Activated CD8-positive, alpha-beta memory T cell treated with anti-CD3 and anti-CD28 coated beads for 1 hour (primary cell): ENCODE measurements at regions not wholly inside any gene's neighbourhood (a gene's known extent, or its start where the extent isn't known, plus 50 kb on each side); places are given as distances from the start of the nearest gene placed in this dataset.

Experiments
- DNase-seq, 2 donors: peaks; one replicate each; pipeline ENCODE4 v3.0.0-alpha.2; 2020; ENCODE audit warnings: low read depth in 1 of 2; ENCODE audit errors: extremely low read depth in 1 of 2

DNA sequence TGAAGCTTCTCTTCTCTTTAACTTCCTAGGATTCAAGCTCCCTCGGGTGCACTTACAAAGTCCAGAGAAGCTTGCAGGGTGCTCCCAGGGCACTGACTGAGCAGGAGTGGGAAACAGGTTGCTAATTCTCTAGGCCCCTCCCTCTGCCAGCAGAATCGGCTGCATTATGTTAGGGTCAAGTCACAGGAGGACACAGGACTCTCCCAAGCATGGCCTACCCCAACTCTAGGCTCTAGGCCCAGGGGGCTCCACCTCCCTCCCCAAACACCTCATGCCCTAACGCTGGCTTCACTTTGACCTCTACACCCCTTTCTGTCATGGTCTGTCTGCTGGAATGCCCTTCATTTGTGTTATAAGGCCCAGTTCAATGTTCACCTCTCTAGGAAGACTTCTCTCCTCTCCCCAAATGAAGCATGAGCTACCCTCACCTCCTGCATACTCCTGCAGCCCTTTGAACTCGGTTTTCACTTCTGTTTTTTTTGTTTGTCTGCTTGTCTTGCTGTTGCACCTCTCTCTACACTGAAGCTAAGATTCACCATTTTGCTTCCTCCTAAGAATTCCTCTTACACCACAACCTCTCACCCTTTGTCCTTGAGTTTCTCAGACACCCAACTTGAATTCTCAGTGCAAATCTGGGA lies 521.8 kb upstream of the ID2 start:
- no peak for DNase-seq

DNA sequence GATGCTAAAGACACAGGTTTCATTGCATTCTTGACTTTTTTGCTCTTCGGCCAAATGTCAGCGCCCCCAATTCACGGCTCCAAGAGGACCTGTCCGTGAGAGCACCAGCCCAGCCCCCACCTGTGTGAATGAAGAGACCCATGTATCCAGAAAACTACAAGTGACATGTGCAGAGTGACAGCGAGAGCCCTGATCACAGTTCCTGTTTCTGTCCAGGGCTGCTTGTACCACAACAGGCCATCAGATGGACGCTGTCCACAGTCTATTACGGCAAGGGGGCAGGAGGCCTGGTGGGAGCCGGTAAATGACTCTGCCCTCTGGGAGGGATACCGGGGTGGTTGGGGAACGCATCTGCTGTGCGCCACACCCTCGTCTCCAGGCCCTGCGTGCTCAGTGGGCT lies 520.9 kb upstream of the ID2 start:
- DNase-seq, result no peak

DNA sequence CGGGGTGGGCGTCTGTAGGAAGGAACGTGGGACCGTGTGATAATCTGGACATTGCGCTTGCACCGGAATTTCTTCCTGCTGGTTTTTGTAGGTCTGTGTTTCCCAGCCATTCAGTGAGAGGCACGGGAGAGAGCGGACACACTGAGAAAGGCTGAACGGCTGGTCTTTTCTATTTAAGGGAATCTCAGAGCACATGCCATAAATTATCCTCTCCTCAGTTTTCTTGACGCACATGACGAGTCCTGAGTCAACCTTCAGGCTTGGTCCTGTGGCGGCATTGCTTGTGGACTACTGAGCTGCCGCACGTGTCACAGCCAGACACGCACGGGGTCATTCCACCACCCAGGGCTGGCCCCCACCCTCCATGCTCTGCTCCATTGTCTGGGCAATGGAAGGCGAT lies 519.3 kb upstream of the ID2 start:
- DNase-seq, result no peak

DNA sequence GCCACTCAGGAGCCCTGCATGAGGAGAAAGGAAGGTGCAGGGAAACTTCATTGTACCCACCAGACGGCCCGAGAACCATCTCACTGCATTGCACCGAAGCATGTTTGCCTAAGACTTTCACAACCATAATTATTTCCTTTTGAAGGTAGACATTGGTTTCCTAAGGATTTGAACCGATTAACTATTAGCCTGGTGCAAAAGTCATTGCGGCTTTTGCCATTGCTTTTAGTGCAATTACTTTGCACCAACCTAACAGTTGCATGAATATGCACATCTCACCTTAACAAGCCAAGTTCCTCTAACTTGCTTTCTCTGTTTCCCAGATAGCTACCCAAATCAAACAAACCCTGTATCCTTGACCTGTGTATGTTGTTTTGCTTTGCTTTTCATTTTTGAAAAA lies 516.3 kb upstream of the ID2 start:
- DNase-seq, result no peak

DNA sequence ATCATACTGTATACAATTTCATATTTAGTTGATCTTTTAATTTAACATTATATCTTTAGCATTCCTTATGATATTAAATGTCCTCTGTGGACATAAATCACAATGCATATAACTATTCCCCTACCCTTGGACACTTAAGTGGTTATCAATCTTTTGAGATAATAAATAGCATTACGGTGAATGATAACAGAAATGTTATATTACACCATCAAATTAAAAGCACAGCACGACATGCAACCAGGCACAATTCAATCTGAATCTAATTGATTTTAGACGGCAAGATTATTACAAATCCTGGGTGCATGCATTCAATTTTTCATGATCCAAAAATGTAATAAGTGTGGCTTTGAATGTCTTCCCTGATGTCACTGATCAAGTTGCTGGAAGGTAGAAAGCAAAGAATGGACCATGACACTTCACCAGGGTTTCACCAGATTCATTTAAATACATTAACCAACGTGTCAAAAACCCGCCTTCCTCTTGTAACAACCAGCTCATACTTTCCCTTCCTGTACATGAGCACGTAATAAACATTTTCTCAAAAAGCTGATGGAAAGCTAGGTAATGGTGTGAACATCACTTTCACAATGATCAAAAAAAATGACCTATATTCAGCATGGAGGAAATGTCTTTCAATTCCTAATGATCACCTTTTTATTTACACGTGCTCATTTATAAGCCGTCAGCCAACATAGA lies 513.7 kb upstream of the ID2 start:
- DNase-seq, result no peak

DNA sequence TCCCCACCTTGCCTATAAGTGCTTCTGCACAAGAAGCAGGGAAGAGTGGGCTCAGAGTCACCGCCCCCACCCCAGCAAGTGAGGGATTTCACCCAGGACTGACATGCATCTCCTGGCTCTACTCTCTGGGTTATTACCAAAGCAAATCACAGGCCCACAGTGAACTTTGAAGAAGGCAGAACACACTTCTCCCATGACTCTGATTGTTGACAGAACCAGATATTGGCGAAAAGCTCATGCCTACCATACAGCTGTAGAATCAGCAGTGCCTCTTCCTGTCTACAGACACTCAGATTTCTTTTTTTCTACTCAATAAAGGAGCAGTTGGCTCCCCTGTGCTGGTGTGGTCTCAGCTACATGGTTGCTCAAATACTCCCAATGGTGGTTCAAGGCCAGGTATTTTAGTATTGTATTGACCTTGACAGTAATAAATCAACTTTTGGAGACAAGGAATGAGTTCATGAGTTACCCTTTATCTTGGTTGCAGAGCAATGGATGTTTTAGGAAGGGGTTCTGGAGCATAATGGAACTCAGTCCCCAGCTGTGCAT lies 512.9 kb upstream of the ID2 start:
- no peak for DNase-seq

DNA sequence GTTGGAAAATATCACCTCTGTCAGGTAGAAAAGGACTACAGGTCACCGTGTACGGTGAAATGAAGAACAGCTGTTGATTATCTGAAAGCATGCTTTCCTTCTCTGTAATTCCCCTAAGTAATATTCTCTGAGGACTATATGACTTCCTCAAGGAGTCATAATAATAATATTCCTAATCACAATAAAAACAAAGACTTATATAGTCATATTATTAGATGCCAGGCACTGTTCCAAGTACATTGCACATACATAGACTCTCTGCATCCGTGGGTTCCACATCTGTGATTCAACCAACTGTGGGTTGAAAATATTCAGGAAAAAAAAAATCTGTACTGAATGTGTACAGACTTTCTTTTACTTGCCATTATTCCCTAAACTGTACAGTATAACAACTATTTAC lies 512.4 kb upstream of the ID2 start:
- DNase-seq, result no peak

DNA sequence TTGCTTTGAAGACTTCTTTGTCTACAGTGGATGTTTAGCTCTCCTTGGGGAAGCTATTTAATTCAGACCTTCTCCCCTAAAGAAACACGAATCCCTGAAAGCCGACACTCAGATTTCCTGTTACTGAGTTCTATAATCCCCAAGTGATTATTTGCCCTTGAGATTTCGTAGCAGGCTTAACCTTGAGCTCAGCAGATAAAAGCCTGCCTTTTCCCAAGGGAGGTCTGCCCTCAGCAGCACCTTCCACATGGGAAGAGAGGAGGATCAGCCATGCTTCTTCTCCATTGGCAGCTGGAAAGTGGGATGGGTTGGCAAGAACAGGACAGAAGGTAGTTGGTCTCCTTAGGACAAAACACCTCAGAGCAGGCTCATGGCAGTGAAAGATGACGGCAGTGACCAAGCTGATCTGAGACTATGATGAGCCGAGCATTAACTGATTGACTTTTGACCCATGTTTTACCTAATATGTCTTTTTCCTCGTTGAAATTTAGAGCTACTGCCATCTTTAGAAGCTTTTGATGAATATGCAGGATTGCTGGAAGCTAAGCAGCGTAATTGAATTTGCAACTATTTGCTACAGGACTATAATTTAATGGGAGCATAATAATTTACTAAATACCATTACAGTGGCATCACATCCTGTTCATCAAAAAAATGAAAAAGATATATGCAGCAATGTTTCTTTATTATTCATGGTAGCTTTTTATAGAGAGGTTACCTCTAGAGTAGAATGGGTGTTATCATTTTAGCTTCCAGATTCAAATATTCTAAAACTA lies 511.1 kb upstream of the ID2 start:
- no peak for DNase-seq

DNA sequence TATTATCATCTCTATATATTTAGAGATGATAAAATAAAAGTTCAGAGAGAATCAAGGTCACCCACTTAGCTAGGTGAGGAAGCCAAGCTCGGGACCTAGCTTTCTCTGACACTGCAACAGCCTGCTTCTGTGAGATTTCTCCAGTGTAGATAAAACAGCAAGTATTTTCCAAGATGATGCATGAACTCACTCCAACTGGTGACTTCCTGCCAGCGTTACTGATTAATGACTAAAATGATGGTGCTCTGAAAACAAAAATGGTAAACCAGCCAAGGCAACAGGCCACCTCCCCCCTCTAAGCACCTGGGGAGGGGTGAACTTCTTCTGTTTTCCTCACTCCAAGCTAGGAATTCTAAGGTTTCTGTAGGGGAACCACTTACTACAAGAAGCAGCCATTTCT lies 510.2 kb upstream of the ID2 start:
- DNase-seq, result no peak

DNA sequence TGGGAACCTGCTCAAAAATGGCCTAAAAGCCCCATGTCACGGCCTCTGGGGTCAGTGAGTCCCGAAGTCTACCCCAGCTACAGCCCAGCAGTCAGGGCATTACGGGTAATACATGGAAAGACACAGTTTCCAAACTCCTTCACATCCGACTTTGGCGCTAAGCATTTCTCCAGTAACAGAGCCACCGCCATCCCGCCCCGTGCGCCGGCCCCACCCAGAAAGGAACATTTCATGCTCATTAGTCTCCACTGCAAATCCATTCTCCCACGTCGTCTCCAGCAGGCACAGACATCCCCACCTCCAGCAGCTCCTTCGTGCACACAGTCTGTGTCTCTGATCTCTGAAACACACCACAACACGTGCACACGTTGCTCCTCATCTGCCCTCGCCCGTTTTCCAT lies 509.2 kb upstream of the ID2 start:
- DNase-seq, result no peak

DNA sequence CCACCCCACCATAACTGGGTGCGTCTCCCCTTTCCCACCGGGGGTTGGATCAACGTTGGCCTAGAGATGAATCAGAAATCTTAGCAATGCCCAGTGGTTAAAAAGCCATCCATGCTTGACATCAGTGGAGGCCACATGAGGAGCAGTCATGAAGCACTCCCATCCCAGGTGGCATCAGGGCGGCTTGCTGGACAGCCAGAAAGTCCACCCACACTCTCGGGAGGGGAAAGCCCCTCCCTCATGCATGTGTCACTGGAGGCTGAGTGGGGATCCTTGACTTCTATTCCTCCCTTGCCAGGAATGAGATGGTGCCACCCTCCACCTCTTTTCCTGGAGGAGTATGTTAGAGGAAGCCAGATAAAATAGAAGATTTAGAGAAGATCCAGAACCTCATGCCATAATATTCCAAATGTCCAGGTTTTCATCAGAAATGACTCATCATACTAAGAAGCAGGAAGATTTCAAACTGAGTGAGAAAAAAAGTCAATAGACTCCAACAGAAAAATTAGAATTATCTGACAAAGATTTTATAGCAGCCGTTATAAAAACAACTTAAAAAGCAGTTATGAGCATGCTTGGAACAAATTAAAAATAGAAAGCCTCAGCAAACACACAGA lies 507.1 kb upstream of the ID2 start:
- DNase-seq, result no peak

DNA sequence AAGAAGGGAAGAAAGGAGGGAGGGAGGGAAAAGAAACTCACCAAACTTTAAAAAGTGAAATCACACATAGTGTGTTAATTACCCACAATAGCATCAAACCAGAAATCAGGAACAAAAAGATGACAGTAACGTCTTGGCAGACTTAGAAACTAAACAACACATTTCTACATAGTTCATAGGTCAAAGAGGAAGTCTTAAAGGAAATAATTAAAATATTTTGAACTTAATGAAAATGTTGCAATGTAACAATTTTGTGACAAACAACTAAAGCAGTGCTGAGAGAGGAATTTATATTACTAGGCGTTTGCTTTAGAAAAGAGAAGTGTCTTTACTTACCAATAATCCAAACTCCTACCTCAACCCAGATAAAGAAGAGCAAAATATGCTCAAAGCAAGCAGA lies 505.0 kb upstream of the ID2 start:
- no peak for DNase-seq

DNA sequence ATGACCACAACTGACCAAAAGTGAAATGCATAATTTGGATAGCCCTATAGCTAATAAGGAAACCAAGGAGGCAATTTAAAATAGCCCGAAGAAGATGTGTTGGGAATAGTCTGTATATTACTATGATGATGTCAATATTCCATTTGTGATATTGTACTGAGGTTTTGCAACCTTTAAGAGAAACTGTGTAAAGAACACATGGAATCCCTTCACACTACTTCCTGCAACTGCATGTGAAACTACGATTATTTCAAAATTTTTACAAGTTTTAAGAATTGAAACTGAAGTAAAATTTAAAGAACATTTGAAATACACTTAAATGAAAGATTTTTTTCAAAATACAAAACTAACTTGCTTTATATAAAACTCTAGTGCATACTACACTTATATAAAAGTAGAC lies 504.3 kb upstream of the ID2 start:
- DNase-seq, result no peak

DNA sequence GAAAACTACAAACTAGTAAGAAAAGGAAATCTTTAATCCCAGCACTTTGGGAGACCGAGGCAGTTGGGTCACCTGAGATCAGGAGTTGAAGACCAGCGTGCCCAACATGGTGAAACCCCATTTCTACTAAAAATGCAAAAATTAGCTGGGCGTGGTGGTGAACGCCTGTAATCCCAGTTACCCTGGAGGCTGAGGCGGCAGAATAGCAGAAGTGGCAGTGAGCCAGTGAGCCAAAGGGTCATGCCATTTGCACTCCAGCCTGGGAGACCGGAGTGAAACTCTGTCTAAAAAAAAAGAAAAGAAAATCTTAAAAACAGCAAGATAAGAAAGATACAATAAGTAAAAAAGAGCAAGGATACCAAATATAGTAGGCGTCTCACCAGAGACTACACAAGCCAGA lies 502.9 kb upstream of the ID2 start:
- no peak for DNase-seq

DNA sequence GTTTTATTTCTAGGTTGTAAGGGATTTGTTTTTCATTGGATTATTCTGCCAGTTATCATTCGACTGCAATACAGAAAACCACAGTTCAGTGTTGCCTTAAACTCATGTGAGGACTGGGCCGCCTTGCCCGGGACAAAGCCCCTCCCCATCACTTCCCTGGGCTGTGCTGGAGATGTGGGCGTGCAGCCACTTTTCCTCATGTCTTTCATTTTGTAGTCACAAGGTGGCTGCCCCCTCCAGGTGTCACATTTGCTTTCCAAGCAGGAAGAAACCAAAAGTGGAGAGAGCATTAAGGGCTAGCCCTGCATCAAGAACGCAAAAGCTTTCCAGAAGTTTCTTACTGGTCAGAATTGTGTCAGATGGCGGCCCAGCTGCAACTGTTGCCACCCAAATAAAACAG lies 492.5 kb upstream of the ID2 start:
- DNase-seq, result no peak

DNA sequence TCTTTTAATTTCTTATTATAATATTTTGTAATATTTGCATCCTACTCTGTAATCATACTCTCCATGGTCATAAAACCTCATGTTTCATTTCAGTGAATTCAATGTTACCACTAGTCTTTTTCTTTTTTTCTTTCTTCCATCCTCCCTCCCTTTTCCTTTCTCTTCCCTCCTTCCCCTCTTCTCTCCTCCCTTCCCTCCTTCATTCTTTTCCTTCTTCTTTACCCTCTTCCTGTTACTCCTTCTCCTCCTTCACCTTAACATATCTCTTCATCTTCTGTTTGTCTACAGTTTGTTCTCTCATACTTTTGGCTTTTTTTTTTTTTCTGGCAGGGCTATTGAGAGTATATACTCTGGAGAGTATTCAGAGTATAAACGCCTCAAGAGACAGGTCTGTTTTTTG lies 491.6 kb upstream of the ID2 start:
- DNase-seq, result no peak

DNA sequence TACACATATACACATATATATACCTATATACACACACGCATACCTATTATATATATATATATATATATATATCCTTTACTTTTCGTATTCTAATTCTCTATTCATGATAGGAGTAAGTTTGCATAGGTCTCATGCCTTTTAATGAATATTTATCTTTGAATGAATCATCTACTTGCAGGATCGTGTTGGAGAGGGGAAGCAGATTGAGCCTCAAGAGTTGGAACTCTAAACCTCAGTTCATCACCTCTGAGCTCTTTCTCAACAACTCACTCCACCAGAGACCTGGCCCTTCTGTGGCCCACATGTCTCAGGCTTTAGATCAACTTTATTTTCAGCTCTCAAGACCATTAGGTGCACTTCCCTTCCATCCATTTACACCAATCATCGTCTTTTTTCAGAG lies 490.4 kb upstream of the ID2 start:
- no peak for DNase-seq

DNA sequence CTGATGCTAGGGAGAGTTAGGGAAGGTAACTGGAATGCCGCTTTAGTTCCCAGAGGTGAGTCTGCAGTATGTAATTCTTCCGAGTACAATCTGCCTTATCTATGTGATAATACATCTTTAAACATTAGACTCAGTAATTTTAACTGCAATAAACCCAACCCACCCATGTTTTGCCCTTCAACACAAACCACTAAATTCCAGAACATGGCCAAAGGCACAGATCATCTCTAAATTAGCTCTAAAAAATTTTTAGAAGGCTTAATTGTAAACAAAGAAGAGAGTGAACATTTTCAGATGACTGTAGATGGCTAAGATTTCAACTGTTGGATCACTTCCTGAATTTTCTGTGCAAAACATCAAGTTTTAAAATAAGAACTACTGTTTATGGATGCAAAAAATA lies 488.7 kb upstream of the ID2 start:
- no peak for DNase-seq

DNA sequence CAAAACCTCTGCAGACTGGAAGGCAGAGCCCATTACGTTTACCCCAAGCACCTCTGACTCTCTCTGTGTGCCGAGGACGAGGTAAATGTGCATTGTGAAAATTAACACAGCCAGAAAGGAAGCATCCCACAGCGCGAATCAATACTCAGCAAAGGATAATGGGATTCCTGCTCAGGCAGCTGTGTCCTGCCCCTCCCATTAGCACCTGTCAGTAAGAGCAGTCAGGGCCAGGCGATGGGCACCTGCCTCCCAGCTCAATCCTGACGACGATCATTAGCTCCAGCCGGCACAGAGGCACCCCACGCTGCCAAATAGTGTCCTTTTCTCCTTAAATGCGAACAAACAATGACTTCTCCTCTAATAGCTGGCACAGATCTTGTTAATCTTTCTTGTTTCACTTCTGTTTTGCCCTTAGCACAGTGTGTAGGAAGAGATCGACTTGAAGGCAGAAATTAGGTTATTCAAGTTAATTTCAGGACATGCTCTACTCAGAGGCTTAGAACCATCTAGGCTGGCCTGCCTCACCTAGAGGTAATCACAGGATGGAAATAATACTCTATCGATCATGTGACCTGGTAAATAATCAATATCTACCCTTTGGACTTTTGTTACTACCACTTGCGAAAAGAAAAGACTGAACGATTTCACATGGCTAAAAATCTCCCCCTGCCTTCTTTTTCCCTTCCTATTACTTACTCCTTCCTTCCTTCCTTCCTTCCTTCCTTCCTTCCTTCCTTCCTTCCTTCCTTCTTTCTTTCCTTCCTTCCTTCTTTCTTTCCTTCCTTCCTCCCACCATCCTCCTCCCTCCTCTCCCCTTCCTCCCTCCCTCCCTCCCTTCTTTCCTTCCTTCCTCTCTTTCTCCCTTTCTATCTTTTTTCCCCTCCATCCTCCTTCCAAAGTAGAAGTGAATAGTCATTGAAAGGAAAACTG lies 487.9 kb upstream of the ID2 start:
- no peak for DNase-seq

DNA sequence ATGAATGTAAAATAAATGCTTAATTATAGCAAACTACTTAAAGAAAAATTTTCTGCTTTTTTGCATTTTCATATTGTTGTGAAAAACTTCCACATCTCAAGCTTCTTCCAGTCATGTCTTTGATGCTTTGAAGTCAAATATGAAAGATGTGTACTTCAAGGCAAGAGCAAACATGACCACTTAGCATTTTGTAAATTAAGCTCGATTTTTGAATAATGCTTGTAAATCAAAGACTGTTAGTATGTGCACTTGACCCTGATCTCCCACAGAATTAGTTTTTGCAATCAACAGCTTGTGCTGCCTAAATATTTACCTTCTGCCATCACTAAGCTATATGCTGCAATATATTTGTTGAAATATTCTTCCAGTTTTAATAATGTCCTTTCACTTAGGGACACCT lies 486.1 kb upstream of the ID2 start:
- DNase-seq, result no peak

DNA sequence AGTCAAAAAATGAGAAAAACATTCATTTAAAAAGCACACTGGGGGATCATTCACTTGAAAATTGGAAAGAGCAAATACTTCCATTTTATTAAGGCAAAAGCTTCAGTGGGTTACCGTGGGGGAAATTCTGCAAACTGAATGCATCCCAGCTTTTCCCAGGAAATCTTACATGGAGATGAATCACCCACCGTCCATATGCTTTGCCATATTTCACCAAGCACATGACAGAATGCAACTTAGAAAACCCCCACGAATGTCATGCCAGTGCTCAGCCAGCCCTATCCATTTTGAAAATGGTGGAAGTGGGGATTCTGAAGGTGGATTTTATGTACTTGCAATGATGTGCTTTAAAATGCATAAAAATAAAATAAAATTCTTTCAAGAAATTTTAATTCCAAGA lies 485.5 kb upstream of the ID2 start:
- DNase-seq, result no peak
